GM21786 (cell line): ENCODE measurements at regions not wholly inside any gene's neighbourhood (a gene's known extent, or its start where the extent isn't known, plus 50 kb on each side); places are given as distances from the start of the nearest gene placed in this dataset.
"Not testable (repeated sequence)": the region's sequence is repeated elsewhere in the genome, so short reads cannot be mapped to it uniquely, and the experiment has no call there.

Experiments used
- ATAC-seq: cut with Tn5 transposase; IDR thresholded peaks from one replicate; pipeline ENCODE4 v1.9.1; 2021; ENCODE audit not compliant: unreplicated experiment

DNA sequence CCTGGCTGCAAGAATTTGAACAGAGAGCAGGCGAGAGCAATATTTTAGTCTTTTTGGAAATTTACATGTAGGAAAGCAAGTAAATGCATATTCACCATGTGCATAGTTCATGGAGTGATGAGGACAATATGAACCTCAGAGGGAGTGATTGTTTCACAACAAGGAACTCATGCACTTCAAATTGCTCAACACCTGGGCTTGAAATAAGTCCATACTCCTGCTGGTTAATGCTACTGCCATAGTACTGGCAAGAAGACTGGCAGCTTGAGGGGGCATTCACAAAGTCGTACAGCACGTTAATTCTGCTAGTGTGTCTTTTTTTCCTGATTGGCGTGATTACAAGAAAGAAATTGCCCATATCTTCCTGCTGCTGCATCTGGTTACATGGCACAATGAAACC, 267.6 kb downstream of the PCDH17 start:
- no peak for ATAC-seq

DNA sequence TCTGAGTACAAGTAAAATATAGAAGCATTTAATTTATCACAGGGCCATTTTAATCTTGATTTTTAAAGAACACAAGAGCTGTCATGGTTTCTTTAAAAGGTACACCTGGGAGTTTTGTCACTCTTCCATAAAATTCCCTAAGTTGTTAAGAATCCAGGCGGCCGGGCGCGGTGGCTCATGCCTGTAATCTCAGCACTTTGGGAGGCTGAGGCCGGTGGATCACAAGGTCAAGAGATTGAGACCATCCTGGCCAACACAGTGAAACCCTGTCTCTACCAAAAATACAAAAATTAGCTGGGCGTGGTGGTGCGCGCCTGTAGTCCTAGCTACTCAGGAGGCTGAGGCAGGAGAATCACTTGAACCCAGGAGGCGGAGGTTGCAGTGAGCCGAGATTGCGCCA, 278.3 kb downstream of the PCDH17 start:
- not testable (repeated sequence) for ATAC-seq

DNA sequence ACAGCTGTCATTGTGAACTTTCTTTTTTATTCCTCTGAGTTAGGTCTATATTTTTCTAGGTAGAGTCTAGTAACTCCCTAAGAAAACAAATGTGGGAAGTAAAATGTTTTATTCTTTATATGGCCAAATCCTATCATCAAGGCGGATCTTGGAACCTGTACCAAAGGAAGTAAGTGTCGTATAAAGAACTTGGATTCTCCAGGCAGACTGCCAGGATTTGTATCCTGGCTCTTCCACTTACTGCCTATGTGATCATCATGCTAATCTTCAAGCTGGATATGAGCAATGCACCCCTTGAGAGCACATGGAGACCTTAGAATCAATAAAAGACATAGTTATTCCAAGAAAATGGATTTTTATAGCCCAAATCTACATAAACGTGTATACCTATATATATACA, 286.5 kb downstream of the PCDH17 start:
- no peak for ATAC-seq

DNA sequence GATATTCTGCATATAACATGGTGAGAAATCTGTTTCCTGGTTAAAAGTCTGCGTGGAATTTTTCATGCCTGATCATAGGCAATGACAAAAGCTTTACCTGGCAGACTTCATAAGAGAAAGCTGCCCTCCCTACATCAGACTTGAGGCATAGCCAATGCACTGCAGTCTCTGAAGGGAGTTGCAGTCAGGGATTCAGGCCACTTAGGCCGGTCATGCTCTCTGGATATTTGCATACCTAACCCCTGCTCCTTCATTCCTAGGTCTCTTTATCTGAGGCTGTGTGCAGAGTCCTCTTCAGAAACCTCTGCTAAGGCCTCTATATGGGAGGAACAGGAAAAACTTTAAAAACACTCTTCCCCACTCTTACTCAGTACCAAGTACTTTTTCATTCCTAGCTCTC, 287.4 kb downstream of the PCDH17 start:
- ATAC-seq: no peak

DNA sequence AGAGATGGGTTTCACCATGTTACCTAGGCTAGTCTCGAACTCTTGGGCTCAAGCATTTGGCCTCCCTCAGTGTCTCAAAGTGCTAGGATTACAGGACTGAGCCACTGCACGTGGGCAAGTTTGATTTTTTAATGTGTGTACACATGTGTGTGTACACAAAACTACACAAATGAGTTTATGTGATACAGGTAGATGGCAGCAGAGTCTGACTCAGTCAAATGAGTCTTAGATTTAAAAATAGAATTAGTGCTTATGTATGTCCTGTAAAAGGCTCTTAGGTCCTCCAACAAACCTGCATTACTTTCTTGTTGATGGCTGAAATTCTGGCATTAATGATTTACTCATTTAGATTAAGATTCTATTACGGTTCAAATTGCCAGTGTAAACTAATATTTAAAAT, 293.7 kb downstream of the PCDH17 start:
- no peak for ATAC-seq

DNA sequence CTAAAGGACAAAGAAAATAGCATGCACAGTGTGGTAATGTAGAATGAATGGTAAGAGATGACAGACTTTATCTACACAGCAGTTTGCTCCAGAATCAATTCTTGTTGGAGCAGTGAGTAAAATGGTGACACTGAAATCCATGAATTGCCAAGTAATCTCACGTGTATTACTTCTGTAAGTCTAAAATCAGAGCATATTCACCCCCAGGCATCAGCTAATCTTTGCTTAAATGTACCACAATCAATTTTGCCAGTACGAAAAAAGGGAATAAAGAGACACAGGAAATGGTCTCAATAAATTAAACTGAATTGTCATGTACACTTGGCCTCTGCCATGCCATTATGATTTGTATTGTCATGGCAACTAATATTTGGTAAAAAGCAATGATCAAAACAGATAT, 294.2 kb downstream of the PCDH17 start:
- ATAC-seq: no peak

DNA sequence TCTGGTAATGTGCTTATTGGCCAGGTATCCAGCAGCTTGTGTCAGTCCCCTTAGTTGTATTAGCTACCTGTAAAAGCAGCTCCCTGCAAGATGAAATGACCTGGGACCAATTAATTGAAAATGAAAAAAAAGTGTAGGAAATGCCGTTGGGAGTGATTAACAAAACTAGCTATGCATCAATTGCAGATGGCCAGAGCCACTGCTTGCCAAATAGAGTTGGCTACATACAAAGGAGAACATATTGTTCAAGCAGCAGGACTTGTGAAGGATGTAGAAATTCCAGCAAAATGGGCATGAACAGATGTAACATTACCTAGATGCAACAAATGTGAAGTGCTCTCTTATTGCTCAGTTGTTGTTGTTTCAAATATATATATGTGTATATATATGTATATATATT, 300.5 kb downstream of the PCDH17 start:
- ATAC-seq: no peak

DNA sequence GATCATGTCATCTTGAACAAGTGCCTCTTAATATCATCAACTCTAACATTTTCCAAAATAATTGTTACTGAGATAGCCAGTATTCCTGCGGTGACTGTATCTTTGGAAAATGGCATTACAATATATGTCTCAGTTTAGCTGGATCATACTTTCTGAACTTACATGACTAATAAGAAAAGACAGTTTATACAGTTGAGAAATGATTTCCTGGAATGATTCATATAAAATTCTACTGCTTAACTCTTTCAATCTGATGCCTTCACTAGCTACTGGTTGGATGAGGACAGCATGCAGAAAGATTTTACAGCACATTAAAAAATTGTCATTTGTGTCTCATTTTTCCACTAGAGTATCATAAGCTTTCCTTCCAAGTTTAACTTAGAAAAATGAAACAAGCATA, 302.1 kb downstream of the PCDH17 start:
- no peak for ATAC-seq

DNA sequence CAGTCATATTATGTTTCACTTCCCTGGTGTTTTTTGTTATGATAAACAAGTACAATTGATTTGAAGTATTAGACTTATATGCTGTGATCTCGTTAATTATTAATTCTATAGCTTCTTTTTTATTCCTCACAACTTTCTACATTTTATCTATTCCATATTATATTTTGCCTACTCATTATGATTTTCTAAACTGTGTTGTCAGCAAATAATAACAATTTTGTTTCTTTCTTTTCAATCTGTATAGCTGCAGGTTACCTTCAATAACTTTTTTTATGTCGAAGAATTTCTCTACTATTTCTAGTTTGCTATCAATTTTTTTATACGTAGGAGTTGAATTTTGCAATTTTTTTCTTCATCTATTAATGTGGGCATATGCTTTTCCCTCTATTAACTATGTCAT, 304.4 kb downstream of the PCDH17 start:
- no peak for ATAC-seq

DNA sequence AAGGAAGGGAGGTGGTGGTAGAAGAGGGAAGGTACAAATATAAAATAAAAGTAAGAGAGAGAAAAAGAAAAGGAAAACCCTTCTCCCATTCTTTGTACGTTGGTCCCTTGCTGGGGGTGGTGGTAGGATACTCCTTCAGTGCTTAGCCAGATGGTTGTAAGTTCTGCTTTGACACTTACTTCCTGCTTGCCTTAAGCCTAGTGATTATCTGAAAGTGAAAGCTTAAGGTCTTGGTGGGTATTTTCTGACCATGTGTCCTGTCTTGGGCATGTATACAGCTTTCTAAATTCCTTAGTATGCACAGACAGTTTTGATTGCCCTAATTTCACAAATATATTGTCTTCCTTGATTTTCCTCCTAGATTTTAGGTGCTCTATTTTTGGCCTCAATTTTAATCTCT, 314.8 kb downstream of the PCDH17 start:
- peak; percentile 99 for ATAC-seq

DNA sequence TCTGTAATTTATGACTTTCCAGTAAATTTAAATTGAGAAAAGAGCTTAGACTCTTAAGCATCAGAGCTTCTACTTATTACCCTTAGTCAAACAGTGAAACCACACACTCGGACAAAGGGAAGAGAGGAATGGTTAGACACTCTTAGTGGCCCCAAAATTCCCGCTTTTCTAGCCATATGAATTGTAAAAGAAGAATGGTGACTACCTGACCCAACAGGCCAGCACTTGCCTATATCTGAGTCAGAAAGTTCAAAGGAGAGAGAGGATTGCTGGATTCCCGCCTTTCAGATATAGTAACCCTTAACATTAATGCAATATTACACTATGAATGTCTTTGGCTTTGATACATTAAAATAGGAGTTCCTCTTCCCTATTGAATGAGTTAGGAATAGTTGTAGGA, 317.3 kb downstream of the PCDH17 start:
- ATAC-seq: no peak

DNA sequence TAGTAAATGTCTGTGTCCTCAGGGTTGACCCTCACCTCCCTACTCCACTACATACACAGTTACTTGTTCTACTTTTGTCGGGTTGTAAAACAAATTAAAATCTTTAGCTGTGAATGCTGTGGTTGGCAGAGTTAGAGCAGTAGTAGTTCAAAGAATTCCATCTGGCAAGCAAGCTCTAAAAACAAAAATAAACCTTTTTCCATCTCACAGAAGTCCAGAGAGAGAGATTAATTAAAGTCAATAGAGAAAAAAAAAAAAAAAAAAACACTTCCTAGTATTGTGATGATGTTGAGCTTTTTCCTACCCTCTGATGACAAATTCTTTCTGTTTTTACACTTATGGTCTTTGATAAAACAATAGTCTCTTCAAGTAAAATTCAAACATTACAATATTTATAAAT, 338.4 kb downstream of the PCDH17 start:
- no peak for ATAC-seq

DNA sequence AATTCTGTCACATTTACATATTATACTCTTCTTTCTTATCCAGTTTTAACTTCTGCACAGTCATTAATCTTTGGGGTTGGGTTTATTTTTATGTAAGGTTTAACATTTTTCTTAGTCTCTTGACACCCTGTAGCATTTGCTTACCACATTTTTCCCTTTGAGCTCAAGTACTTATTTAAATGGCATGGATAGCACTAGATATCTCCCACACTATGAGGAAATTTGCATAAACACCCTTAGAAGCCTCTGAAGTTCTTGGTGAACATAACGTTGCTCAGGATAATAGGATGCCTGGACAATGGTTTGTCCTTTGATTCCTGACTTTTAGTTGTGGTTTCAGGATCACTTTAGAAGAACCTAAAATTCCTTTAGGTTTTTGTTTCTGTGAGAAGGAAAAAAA, 338.9 kb downstream of the PCDH17 start:
- ATAC-seq: no peak

DNA sequence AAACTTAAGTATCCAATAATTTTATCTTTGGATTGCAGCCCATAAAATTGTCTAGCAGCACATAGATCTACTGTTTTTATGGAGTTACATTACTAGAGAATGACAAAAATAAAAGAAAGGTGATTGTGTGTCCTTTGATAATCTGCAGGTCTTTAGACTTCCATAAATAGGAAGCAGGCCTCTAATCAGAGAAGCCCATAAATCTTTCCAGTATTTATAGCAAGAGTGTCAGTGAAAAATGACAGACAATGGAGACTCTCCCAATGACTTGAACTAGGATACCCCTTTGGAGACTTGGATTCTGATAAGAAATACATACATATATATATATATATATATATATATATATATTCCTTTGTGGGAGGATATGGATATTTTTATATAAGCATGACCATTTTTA, 351.2 kb downstream of the PCDH17 start:
- ATAC-seq: no peak

DNA sequence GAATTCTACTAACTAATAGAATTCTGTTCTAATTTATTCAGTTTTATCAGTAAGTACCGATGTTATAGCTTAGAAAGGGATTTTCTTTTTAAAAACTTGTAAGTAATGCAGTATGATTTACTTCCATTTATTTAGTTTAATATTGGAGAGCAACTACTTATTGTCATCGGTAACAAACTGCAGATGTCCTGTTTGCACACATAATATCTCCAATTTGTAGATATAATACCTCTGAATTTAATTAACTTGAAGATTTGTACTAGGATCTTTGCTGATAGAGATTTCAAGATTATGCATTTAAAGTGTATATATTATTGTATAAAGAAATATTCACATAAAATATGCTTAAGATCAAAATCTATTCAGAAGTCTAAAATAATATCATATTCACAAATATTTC, 356.7 kb downstream of the PCDH17 start:
- ATAC-seq: no peak

DNA sequence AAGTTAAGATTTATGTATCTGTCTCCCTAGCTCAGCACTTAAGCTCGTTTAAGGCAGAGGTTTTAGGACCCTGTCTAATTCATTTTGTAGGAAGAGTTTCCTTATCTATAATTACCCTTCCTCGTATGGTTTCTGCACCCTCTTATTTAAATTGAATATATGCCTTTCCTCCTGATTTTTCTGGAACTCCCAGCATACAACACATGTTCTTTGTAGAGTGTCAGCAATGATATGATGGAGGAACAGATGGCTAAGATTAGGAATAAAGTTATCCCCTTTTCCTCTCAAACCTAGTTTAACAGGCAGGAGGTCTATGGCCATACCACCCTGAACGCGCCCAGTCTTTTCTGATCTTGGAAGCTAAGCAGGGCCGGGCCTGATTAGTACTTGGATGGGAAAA, 359.5 kb downstream of the PCDH17 start:
- ATAC-seq: no peak

DNA sequence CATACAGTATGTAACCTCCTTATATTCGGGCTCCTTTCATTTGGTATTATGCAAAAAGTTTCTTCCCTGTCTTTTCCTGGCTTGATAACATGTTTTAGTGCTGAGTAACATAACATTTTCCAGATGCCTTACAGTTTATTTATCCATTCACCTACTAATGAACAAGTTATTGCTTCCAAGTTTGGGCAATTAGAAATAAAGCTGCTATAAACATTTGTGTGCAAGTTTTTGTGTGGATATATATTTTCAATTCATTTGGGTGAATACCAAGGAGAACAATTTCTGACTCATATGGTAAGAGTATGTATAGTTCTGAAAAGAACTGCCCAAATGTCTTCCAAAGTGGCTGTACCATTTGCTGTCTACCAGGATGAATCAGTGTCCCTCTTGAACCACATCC, 360.9 kb downstream of the PCDH17 start:
- no peak for ATAC-seq

DNA sequence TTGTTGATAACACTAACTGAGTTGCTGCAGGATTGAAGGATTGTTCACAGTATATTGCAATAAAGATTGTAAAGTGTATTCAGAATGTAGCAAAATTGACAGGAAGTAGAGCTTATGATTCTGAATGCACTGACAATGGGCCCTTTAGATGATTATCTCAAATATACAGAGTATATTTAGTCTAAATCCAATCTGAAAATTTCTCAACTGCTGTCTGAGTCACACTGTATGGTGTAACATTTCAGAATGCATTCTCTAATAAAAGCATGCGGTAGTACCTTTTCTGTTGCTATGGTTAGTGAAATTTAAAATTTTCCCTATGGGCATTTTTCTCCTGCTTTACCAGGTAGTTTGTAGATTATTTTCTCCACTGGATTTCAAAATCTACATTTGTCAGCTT, 365.2 kb downstream of the PCDH17 start:
- no peak for ATAC-seq

DNA sequence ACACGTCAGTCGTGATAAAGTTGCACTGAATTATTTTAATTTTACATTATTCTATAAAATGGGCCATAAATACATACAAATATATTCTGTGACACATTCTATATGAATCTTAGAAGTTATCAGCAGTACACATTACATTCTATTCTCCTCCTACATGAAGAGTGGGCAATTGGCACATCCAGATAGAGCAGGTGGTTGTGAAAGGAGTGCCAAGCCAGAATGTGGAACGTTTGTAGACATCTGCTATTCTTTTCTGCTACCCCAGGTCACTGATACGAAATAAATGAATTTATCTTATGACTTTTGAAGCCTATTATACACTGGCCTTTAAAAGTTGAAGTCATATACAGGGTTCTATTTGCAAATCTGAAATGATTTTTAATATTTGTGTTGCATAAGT, 373.2 kb downstream of the PCDH17 start:
- ATAC-seq: no peak

DNA sequence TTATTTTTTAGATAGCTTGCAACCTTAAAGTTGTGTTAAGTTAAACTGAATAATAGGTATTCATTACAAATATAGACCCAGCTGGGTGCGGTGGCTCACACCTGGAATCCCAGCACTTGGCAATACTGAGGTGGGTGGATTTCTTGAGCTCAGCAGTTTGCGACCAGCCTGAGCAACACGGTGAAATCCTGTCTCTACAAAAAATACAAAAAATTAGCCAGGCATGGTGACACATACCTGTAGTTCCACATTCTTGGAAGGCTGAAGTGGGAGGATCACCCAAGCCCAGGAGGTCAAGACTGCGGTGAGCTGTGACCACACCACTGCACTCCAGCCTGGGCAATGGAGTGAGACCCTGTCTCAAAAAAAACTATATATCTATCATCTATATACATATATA, 386.5 kb downstream of the PCDH17 start:
- ATAC-seq: no peak

DNA sequence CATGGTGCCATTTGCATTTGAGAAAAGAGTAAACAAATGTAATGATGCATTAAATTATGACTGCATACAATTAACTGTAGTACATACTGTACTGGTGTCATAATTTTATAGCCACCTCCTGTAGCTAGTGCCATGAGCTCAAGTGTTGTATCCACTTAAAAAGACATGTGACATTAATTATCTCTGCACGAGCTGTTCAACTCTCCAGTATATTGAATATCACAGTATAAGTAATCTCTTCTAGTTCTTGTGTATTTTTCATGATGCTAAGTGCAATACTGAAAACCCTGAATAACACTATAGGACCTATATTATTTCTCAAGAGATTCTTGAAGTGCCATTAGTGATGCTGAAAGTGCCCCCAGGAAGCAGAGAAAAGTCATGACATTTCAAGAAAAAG, 387.3 kb downstream of the PCDH17 start:
- no peak for ATAC-seq

DNA sequence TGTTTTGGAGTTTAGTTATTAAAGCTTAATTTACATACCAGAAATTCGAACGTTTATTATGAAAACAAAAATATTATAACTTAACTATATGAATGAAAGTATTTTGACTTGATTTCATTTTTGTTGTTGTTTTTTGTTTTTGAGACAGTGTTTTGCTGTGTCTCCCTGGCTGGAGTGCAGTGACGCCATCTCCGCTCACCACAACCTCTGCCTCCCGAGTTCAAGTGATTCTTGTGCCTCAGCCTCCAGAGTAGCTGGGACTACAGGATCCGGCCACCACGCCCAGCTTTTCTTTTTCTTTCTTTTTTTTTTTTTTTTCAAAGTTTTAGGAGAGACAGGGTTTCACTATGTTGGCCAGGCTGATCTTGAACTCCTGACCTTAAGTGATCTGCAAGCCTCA, 392.6 kb downstream of the PCDH17 start:
- no peak for ATAC-seq

DNA sequence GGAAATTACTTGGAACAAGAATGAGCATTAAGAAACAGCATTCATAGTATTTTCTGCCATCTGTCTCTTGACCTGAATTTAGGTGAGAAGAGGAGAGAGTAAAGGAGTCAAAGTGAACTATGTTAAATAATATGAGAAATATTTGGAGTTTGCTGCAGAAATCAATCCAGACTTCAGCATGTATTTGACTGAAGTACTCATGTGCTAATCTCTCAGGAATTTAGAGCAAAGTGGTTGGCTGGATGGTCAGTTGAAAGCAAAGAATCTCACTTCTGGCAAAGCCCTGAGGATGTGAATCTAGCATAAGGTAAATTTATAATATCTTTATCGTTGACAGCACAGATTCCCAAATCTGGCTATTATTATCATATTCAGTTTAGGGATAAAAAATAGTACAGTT, 394.3 kb downstream of the PCDH17 start:
- ATAC-seq: no peak
